AG08396 (cell line): ENCODE measurements at regions not wholly inside any gene's neighbourhood (a gene's known extent, or its start where the extent isn't known, plus 50 kb on each side); places are given as distances from the start of the nearest gene placed in this dataset.

Experiments
- DNase-seq: peaks from one replicate; pipeline ENCODE4 v3.0.0; 2012; ENCODE audit warnings: low spot score, mixed read lengths

DNA sequence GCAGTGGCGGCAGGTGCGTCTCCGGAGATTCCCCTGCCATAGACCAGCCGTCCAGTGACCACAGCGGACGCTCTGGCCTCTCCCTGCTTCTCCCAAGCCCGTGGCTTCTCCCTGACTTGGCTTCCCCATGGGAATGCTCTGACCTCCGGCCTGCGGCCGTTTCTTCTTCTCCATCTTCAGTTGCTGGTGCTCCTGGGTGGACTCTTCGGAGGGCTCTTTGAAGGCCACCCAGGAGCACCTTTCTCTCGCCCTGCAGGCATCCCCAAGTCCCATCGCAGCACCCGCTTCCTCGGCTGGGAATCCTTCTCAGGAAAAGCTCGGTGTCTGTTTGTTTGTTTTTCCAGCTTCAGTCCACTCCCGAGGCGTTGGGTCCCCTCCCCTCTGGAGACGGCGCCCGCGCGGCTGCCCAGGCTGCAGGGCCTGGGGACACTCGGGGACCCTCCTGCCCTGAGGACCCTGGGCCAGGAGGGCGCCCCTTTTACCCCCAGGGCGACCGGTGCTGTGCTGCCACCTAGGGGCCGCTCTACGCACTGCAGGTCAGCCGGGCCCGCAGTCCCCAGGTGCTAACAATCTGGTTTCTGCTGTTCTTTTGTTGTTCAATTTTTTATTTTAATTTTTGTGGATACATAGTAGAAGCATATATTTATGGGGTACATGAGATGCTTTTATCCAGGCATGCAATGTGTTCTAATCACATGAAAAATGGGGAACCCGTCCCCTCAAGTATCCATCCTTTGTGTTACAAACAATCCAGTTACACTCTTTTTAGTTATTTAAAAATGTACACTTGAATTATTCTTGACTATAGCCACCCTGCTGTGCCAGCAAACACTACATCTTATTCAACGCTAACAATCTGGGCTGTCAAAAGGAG lies 197.9 kb upstream of the ADAMTS16 start:
- no peak for DNase-seq

DNA sequence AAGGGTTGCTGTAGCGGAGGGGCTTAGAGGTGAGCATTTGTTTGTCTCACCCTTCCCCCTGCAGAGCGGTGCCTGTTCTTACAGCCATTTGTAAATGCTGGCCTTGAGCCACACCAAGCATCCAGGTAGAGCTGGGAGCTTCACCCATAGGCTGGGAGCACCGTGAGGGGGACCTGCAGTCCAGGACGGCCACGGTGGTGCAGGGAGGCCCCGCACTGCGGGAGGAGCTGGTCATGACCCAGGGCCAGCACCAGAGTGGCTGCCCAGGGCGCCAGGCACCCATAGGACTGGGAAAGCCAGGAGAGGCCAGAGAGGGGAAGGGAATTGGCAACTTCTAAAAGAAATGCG lies 197.3 kb upstream of the ADAMTS16 start:
- no peak for DNase-seq

DNA sequence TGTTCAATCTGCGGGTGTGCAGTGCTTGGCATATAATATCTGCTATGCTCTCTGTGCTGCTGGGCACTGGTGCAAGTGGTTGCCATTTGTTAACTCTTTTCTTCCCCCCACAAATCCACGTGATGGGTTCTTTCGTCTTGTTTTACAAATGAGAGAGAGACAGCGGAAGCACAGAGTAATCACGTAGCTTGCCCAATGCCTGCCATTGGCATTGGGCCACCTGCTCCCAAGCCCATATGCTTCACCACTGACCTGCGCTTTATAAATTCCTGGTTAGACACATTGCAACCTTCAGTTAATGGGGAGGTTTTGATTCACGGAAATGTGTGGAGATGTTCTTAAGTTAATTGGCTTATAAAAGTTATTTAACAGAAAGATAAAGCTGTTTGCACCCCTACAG lies 194.8 kb upstream of the ADAMTS16 start:
- no peak for DNase-seq

- DNase-seq, result no peak
Observed at GRCh38 chr5:4947106-4947505, 193.0 kb upstream of the ADAMTS16 start.

DNA sequence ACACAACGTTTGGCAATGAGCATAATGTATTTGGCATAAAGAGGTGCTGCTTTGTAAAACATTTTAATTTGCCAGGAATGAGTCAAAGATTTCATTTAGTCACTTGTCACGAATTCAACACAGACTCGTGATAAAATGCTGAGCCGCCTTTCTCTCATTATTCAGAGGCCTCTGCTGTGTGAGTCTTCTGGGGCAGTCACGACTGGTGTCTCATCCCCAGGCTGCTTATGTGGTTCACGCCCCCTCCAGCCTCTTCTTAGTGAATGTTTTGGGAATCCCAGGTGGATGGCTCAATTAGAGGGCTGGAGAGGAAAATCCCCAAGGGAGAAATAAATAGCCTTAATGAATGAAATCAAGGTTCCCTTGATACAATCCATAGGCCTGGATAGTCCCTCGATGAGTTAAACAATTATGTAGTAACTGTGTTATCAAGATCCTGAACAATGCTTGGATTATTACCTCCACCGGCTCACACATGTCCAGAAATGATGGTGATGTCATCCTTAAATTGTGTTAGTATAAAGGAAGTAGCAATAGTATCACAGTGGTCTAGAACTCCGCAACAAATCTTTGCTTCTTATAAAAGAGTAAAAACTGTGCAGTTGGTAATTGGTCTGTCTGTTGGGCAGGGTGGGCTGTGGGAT lies 192.1 kb upstream of the ADAMTS16 start:
- no peak for DNase-seq

GRCh38 chr5:4949108-4949507 lies 191.0 kb upstream of the ADAMTS16 start:
- no peak for DNase-seq

GRCh38 chr5:4953576-4953975 lies 186.6 kb upstream of the ADAMTS16 start:
- DNase-seq, result no peak

DNA sequence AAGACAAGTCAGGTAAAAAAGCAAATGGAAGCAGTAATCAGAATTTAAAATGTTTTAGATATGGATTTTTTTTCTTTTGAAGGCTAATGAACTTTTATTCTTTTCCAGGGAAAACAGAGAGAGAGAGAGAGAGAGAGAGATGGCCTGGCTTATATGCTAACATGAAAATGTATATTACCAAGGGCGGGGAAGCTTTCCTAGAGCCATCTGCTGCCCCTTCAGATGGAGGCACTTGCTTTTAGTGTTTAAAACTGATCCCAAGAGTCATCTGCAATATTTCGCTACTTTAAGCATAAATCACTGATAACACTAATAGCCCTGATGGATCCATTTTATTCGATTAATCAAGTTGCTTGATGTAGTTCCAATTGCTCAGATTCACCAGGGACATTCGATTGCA lies 186.1 kb upstream of the ADAMTS16 start:
- DNase-seq, result no peak

DNA sequence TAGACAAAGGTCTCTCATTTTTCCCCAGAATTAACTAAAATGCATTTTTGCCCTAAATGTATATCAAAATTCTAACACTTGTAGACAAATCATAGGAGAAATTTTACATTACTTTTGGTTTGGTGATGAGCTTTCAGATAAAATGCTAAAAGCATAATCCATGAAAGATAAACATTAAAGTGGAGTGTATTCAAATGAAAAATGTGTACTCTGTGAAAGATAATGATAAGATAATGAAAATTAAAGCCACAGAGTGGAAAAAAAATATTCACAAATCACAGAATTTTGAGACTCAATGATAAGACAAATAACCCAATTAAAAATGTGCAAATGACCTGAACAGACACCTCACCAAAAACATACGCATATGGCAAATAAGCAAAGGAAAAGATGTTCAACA lies 176.9 kb upstream of the ADAMTS16 start:
- no peak for DNase-seq

GRCh38 chr5:4969351-4969750 lies 170.8 kb upstream of the ADAMTS16 start:
- no peak for DNase-seq

- no peak for DNase-seq
Observed at GRCh38 chr5:4970171-4970570, 170.0 kb upstream of the ADAMTS16 start.

- no peak for DNase-seq
Observed at GRCh38 chr5:4976902-4977301, 163.2 kb upstream of the ADAMTS16 start.

DNA sequence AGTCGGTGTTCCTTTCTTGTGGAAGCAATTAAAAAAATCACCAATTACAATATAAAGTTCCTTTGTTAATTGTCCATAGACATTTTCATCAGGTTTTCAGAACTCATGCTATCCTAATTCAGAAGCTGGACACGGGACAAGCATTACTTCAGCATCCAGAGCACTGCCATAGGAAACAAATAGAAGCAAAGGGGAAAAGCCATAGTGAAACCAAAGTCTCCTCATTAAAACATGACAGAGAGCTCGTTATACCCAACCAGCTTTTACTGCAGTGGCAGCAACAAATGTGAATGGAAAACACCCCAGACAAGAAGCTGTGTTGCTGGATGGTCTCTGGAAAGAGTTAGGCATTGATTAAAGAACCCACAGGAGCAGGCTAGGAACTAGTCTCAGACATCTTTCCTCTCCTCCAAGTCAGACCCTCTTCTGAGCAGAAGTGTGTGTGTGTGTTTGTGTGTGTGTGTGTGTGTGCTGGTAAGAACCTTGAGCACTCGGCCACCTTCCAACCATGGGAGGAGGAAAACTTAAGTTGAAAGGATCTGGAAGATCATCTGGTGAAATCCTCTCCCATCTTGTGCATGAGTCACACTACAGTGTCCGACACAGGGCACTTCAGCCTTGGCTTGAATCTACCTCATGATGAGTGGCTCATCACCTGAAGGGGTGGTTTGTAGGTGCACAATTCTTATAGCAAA lies 162.6 kb upstream of the ADAMTS16 start:
- no peak for DNase-seq

GRCh38 chr5:4980201-4980600 lies 159.9 kb upstream of the ADAMTS16 start:
- no peak for DNase-seq

- DNase-seq, result no peak
Observed at GRCh38 chr5:4981608-4982007, 158.5 kb upstream of the ADAMTS16 start.

GRCh38 chr5:4983701-4984100 lies 156.4 kb upstream of the ADAMTS16 start:
- no peak for DNase-seq

DNA sequence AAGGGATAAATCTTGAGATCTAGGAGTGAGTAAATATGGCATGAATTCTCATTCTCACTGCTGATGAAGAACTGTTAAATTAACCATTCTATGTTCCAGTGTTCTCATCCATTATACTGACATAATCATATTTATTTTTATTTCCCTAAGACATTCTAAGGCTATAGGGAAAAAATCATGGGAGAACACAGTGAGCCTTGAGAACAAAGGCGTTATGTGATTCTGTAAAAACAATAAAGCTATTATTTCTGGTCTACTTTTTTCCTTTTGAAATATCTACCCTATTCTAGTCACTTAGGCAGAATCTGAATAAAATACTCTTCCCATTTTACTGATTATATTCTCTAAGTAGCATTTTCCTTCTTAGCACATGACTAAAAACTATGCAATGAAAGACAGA lies 155.7 kb upstream of the ADAMTS16 start:
- no peak for DNase-seq

DNA sequence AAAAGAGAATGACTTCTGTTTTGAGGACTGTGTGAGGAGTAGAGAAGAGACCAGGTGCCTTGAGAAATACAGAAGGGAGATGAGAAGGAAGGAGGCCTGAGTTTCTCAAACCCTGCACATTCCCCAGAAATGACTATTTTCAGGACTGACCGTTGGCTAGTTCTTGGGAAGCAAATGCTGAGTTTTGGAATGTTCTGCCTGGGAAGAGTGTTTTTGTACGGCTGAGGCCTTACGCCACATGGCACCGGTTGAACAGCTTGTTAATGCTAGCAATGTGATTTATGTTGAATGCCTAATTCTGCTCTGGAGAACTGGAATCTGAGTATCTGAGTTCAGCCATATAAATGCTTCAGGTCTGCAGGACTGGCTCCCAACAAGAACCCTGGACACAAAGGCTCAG lies 152.7 kb upstream of the ADAMTS16 start:
- DNase-seq, result no peak

DNA sequence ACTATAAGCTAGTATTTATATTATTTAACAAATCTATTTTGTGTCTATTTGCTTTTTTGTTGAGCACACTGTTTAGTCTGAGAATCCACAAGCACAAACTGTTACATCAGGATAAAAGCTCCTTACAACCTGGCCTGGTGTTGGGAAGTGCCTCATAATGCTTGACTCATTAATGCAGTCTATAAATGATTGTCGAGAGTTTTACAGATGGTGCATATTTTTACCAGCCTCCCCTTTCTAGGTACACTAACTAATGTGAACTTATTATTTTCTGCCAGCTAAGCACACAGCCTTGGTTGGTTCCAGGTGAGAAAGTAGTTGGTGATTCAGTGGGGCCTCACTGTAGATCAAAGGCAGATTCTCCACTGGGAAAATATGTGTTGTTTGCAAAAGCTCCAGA lies 151.0 kb upstream of the ADAMTS16 start:
- no peak for DNase-seq

GRCh38 chr5:4990017-4990416 lies 150.1 kb upstream of the ADAMTS16 start:
- no peak for DNase-seq

DNA sequence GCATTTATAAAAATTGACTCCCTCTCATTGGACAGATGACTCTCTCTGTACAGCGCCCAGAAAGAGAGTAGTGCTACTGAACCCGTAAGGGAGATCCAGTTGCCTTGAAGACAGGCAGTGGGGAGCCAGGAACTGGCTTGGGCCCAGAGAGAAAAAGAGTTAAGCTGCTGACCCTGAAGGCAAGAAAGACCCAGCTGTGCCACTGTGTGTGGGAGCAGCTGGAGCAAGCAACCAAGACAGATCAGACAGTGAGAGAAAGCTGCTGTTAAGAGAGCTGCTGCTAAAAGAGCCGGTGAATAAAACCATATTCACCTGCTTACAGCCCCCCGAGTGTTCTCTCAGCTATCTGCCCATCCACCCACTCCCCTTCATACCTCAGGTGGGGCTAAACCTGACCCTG lies 149.7 kb upstream of the ADAMTS16 start:
- DNase-seq, result no peak

- no peak for DNase-seq
Observed at GRCh38 chr5:4991925-4992324, 148.2 kb upstream of the ADAMTS16 start.

DNA sequence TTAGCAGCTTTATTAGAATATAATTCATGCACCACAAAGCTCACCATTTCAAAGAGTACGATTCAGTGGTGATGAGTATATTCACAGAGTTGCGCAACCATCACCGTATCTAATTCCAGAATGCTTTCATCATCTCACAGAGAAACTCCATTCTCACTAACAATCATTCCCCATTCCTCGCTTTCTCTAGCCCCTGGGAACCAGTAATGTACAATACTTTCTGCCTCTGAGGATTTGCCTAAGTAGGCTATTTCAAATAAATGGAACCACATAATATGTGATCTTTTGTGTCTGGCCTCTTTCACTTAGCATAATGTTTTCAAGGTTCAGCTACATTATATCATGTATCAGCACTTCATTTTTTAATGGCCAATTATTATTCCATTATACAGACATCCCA lies 145.1 kb upstream of the ADAMTS16 start:
- no peak for DNase-seq
